GM19395 (cell line): ENCODE measurements at regions not wholly inside any gene's neighbourhood (a gene's known extent, or its start where the extent isn't known, plus 50 kb on each side); places are given as distances from the start of the nearest gene placed in this dataset.

Source experiments
- ATAC-seq: cut with Tn5 transposase; IDR thresholded peaks from one replicate; pipeline ENCODE4 v1.9.1; 2021; ENCODE audit warnings: mild to moderate bottlenecking, moderate library complexity; ENCODE audit not compliant: unreplicated experiment

GRCh38 chr11:105241136-105241535 lies 101.6 kb upstream of the CARD18 start:
- no peak for ATAC-seq

GRCh38 chr11:105236664-105237063 lies 97.1 kb upstream of the CARD18 start:
- ATAC-seq: no peak

- no peak for ATAC-seq
These were observed 93.7 kb upstream of the CARD18 start for GRCh38 chr11:105233285-105233684.

DNA sequence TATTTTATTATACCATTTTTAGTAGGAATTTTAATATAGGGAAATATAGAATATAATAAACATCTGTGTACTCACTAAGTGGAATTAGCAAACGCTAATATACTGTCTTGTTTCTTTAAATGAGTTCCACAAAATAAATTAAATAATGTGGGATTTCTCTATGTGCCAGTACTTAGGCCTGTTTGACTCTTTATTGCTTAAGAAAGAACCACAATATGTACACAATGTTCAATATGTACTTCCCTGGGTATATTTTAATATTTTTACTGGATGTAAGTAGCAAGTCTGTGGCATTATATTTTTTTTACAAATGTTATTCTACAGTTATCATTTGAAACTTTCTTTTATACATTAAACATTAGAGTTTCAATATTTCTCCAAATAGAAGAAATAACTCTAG lies 92.5 kb upstream of the CARD18 start:
- ATAC-seq: no peak

GRCh38 chr11:105230586-105230985 lies 91.0 kb upstream of the CARD18 start:
- no peak for ATAC-seq

GRCh38 chr11:105229761-105230160 lies 90.2 kb upstream of the CARD18 start:
- ATAC-seq: no peak

- no peak for ATAC-seq
These were observed 89.7 kb upstream of the CARD18 start for GRCh38 chr11:105229257-105229656.

DNA sequence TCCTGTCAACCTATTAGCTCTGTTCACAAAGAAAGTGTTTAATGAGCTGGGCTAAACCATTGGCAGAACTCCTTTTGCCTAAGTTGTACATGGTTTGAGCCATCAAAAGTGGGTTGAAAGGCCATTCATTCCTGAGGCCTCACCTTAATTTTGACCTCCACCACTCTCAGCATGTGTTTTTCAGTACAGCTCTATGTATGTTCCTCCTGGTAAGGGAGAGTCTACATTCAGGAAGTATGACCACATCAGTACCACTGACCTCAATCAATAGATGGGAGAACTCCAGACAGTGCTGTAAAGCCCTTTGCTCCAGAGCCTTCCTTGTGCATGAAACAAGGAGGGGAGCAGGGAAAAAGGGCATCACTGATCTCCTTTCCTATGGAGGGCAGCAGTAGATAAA lies 87.8 kb upstream of the CARD18 start:
- no peak for ATAC-seq

DNA sequence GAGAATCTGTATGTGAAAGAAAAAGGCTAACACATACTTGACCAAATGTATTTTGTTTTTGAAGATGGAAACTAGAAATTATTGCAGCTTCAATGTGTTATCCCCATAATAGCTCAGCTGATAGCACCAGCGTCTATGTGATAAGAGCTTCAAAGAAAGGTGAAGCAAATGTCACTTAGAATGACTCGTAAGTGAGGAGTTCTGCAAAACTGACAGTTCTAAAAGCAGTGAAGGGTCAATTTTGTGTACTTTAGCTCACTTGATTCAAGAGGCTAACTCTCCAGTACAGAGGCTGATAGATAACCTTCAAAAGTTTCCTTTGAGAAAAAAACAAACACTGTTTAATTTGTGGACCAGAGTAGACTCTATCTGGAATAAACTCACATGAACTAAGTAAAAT lies 87.2 kb upstream of the CARD18 start:
- ATAC-seq: no peak

DNA sequence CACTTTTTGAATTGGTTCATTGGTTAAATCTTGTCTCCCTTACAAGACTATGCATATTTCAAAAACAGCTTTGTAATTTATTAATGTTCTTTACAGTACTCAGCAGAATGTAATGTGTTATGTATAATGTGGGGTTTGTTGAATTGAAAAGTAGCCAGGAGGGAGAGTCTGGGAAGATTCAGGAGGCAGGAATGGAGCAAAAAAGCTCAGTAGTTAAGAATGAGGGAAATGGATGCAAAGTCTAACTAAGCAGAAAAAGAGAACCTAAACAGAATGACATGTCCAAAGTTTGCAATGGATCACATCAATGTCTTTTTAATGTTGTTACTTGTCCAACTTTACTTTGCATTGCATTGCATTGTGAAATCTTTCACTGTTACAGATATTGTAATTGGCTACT lies 86.5 kb upstream of the CARD18 start:
- no peak for ATAC-seq

- ATAC-seq: no peak
These were observed 85.1 kb upstream of the CARD18 start for GRCh38 chr11:105224482-105225253.

- ATAC-seq: no peak
These were observed 80.6 kb upstream of the CARD18 start for GRCh38 chr11:105220121-105220520.

DNA sequence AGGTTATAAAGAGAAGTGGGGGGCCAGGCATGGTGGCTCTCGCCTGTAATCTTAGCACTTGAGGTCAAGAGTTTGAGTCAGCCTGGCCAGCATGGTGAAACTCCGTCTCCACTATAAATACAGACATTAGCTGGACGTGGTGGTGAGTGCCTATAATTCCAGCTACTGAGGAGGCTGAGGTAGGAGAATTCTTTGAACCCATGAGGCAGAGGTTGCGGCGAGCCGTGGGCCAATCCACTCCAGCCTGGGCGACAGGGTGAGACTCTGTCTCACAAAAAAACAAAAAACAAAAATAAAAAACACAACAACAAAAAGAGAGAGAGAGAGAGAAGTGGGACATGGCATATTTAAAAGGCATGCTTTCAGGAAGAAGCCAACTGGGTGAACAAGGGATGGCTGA lies 80.1 kb upstream of the CARD18 start:
- ATAC-seq: no peak

DNA sequence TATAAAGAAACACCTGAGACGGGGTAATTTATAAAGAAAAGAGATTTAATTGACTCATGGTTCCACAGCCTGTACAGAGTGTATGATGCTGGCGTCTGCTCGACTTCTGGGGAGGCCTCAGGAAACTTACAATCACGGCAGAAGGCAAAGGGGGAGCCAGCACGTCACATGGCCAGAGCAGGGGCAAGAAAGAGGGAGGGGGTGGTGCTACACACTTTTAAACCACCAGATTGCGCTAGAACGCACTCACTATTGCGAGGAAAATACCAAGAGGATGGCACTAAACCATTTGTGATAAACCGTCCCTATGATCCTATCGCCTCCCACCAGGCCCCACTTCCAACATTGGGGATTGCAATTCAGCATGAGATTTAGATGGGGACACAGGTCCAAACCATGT lies 79.7 kb upstream of the CARD18 start:
- ATAC-seq: no peak

GRCh38 chr11:105215528-105215927 lies 76.0 kb upstream of the CARD18 start:
- ATAC-seq: no peak

DNA sequence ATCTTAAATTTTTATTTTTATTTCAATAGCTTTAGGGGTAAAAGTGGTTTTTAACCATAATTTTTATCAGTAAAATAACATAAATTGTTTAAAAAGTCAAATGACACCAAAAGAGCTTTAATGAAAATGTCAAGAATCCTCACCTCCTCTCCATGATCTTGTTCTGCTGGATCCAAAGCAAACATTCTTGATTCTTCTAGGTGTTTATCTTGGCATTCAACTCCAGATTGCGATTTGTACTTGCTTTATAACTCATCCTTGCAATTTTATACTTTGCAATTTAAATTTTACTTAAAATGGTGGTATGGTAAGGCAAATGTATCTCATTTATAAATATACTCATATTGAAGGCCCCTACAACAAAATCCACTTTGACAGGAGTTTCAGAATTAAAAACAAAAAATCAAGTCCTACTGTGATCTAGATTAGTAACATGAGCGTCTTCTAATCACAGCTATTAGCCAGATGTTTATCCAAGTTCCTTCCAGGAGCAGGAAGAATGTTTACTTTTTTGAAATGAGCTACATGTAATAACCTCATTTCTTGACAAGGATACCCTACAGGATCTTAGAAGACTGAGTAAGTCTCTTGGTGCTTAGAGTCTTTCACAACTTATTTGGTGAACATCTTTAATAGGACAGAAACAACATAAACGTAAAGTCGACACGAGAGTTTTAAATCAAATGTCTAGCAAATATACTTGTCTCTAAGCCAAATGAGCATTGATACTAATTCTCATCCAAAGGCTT lies 72.4 kb upstream of the CARD18 start:
- ATAC-seq: no peak

DNA sequence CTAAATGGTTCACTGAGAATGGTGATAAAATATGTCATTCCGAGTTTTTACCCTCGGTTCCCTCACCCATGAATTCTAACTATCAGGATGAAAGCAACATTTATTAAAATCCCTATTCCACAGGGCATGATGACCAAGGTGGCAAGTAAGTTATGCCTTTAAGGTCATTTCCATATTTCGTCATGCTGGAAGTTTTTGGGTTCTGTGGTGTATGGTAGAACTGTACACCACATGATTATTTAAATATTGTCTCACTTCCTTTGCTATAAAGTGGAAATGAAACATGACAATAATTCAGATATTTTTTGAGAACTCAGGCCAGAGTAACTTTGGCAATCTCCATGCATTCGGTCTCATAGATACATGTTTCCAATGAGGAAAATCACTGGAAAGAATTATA lies 68.5 kb upstream of the CARD18 start:
- no peak for ATAC-seq

- ATAC-seq: no peak
These were observed 67.1 kb upstream of the CARD18 start for GRCh38 chr11:105206633-105207032.

GRCh38 chr11:105204636-105205035 lies 65.1 kb upstream of the CARD18 start:
- ATAC-seq: no peak

DNA sequence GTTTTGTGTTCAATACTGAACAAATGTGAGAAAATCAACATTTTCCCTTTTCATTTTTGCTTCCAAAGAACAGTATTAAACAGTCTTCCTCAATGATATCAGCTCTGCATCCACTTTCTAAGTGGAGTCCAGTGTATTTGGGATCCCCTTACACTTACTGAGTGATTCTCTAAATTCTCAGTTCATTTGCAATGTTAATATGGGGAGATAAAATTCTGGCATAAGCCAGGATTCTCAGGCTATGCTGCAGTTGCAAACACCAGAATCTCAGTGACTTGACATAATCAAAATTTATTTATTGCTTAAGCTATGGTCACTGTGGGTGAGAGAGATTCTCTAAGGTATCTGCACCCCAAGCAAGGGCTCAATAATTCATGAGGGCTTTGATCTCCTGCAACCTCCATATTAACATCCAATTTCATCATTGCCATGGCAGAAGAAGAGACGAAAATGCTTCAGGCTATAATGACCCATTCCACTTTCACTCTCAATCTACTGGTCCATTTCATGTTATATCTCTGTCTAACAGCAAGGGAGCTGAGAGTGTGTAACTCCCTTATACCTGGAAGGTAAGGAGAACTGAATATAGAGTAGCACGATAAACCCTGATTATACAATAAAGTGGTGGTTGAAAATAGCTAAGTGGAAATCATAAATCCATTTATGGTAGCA lies 64.1 kb upstream of the CARD18 start:
- no peak for ATAC-seq

GRCh38 chr11:105202844-105203548 lies 63.4 kb upstream of the CARD18 start:
- ATAC-seq: no peak
